GM23338 (cell line): ENCODE measurements at regions not wholly inside any gene's neighbourhood (a gene's known extent, or its start where the extent isn't known, plus 50 kb on each side); places are given as distances from the start of the nearest gene placed in this dataset.

ENCODE experiments used
- ATAC-seq: fragments of 200-7000 bp; cut with Tn5 transposase; 3 replicates; pipeline ENCODE4 v1.9.1; 2020
- DNase-seq: peaks from one replicate; pipeline ENCODE4 v3.0.0-alpha.2; 2015; ENCODE audit warnings: low spot score
- H2AFZ ChIP-seq: fragments of 200-600 bp; sonication (generic); 2 replicates; pipeline ENCODE4 v1.8.0; 2016; ENCODE audit warnings: antibody characterized with exemption, mild to moderate bottlenecking, moderate library complexity
- H3F3A ChIP-seq: fragments of 200-600 bp; sonication (generic); replicated peaks from 2 replicates; pipeline ENCODE4 v1.8.0; 2017; ENCODE audit warnings: antibody characterized with exemption, mixed run types, low read depth
- H3K27ac ChIP-seq: fragments of 200-600 bp; sonication (generic); 2 replicates; pipeline ENCODE4 v1.6.1; 2016; ENCODE audit warnings: low read depth
- H3K27me3 ChIP-seq: fragments of 200-600 bp; sonication (generic); 2 replicates; pipeline ENCODE4 v1.8.0; 2016; ENCODE audit warnings: mild to moderate bottlenecking, mixed run types, moderate library complexity; ENCODE audit not compliant: insufficient read depth
- H3K36me3 ChIP-seq: fragments of 200-600 bp; sonication (generic); 2 replicates; pipeline ENCODE4 v1.8.0; 2016; ENCODE audit warnings: mild to moderate bottlenecking; ENCODE audit not compliant: insufficient read depth
- H3K4me1 ChIP-seq: fragments of 200-600 bp; sonication (generic); 2 replicates; pipeline ENCODE4 v1.8.0; 2016; ENCODE audit warnings: mild to moderate bottlenecking, moderate library complexity; ENCODE audit not compliant: insufficient read depth
- H3K4me2 ChIP-seq: fragments of 200-600 bp; sonication (generic); 2 replicates; pipeline ENCODE4 v1.7.1; 2017; ENCODE audit warnings: mixed run types
- H3K4me3 ChIP-seq: fragments of 200-600 bp; sonication (generic); 2 replicates; pipeline ENCODE4 v1.6.1; 2016; ENCODE audit warnings: mixed run types
- H3K79me2 ChIP-seq: fragments of 200-600 bp; sonication (generic); replicated peaks from 2 replicates; pipeline ENCODE4 v1.8.0; 2017; ENCODE audit warnings: mild to moderate bottlenecking; ENCODE audit not compliant: insufficient read depth
- H3K9me2 ChIP-seq: fragments of 200-600 bp; sonication (generic); 2 replicates; pipeline ENCODE4 v1.8.0; 2017; ENCODE audit not compliant: insufficient read depth
- H4K20me1 ChIP-seq: fragments of 200-600 bp; sonication (generic); replicated peaks from 2 replicates; pipeline ENCODE4 v1.8.0; 2017; ENCODE audit warnings: mild to moderate bottlenecking; ENCODE audit not compliant: insufficient read depth
- H3K27ac Mint-ChIP-seq: 2 replicates; pipeline ENCODE4 v1.8.0; 2020; ENCODE audit warnings: inconsistent platforms, mild to moderate bottlenecking, moderate library complexity, mixed read lengths
- H3K27me3 Mint-ChIP-seq: 3 replicates; pipeline ENCODE4 v1.8.0; 2022; ENCODE audit warnings: low read depth, mild to moderate bottlenecking, moderate library complexity, mixed read lengths, inconsistent platforms; ENCODE audit not compliant: insufficient read depth, poor library complexity
- H3K36me3 Mint-ChIP-seq: 3 replicates; pipeline ENCODE4 v1.8.0; 2021; ENCODE audit warnings: low read depth, mild to moderate bottlenecking, inconsistent platforms, moderate library complexity, mixed read lengths
- H3K4me1 Mint-ChIP-seq: 3 replicates; pipeline ENCODE4 v1.8.0; 2020; ENCODE audit warnings: mild to moderate bottlenecking, inconsistent platforms, mixed read lengths
- H3K4me3 Mint-ChIP-seq: 3 replicates; pipeline ENCODE4 v1.8.0; 2021; ENCODE audit warnings: moderate library complexity, mild to moderate bottlenecking, inconsistent platforms, mixed read lengths
- H3K9me3 Mint-ChIP-seq: 3 replicates; pipeline ENCODE4 v1.8.0; 2020; ENCODE audit warnings: moderate library complexity, mild to moderate bottlenecking, inconsistent platforms, mixed read lengths
- CREB1 ChIP-seq: fragments of 250-450 bp; sonication (Bioruptor Pico); IDR thresholded peaks from 2 replicates; pipeline ENCODE4 v1.5.0; 2020; ENCODE audit warnings: low read depth, mild to moderate bottlenecking, moderate library complexity
- ETS1 ChIP-seq: IDR thresholded peaks from 2 replicates; pipeline ENCODE4 v1.6.1; 2016; ENCODE audit warnings: antibody characterized with exemption
- NANOG ChIP-seq: IDR thresholded peaks from 2 replicates; pipeline ENCODE4 v1.6.1; 2016; ENCODE audit warnings: antibody characterized with exemption, borderline replicate concordance
- POLR2AphosphoS5 ChIP-seq: IDR thresholded peaks from 2 replicates; pipeline ENCODE4 v1.6.1; 2016; ENCODE audit warnings: antibody characterized with exemption, low read depth
- ZNF331 ChIP-seq: fragments of 250-450 bp; sonication (Bioruptor Pico); IDR thresholded peaks from 2 replicates; pipeline ENCODE4 v1.5.0; 2020; ENCODE audit warnings: low read depth, mild to moderate bottlenecking, moderate library complexity
- TF ChIP-seq, protein P1 (sequence below), 2 experiments: fragments of 200-600 bp in 1 of 2; sonication (generic) in 1 of 2; conservative IDR thresholded peaks; 2 replicates each; pipeline versions ENCODE4 v1.5.1 to v1.6.1; 2016 to 2017; ENCODE audit warnings: antibody characterized with exemption in 2 of 2, low read depth in 2 of 2, mild to moderate bottlenecking in 2 of 2, moderate library complexity in 1 of 2
- TF ChIP-seq, protein P2 (sequence below): IDR thresholded peaks from one replicate; pipeline ENCODE4 v1.6.1; 2018; ENCODE audit warnings: antibody characterized with exemption; ENCODE audit not compliant: unreplicated experiment

DNA sequence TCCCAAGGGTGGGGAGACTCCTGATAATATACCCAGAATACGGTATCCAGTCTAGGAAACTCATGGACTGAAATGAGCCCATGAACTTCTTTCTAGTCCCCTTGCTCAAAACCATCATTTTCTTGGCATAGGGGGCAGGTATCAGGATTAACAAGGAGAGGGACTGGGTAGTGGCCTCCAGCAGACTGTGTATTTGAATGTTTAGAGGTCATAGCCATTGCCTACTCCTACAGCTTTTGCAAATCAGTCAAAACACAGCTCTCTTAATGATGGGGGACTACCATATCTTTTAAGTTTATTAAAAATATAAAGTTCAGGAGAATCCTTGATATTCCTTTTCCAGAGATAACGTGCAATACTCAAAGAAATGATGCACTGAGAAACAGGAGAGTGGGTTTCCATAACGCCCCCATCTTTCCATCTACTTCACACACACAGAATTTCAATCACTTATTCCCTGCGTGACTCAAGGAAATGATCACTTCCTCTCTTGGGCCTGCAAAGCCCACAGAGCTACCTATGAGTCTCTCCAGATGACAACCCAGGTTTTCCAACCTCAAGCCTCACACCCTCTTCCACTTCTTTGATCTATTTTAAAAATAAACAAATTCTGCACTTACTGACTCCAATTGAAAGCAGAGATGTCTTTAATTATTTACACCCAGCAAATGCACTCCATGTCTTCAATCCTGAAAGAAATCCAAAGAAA is 584.0 kb upstream of the LMCD1 start:
- ATAC-seq, result no peak
- no peak overlapping the region for H3K4me2 ChIP-seq
- no peaks in the 10 kb centered on the region for H3K79me2 ChIP-seq
- H3K9me2 ChIP-seq, result peaks cover 20% of the 10 kb centered on the region; the same call in 1 of the 2 replicates
- TF ChIP-seq ZNF331, result no peak
- DNase-seq, result no peak
- H3F3A ChIP-seq, result no peaks in the 10 kb centered on the region
- H4K20me1 ChIP-seq, result no peaks in the 10 kb centered on the region
- no peak overlapping the region for H3K4me3 ChIP-seq
- Mint-ChIP-seq H3K4me3 (no peak overlapping the region), H3K9me3 (peaks cover 7% of the 10 kb centered on the region; the same call in 2 of the 3 replicates), H3K27me3 (peaks cover 2% of the 10 kb centered on the region), H3K36me3 (no peaks in the 10 kb centered on the region), H3K4me1 (peaks cover 14% of the 10 kb centered on the region), H3K27ac (no peak overlapping the region)
- H3K27ac ChIP-seq, result no peak overlapping the region
- no peak overlapping the region for H2AFZ ChIP-seq
- H3K27me3 ChIP-seq, result no peaks in the 10 kb centered on the region
- H3K4me1 ChIP-seq, result peaks cover 9% of the 10 kb centered on the region; the same call in 1 of the 2 replicates
- H3K36me3 ChIP-seq, result no peaks in the 10 kb centered on the region

DNA sequence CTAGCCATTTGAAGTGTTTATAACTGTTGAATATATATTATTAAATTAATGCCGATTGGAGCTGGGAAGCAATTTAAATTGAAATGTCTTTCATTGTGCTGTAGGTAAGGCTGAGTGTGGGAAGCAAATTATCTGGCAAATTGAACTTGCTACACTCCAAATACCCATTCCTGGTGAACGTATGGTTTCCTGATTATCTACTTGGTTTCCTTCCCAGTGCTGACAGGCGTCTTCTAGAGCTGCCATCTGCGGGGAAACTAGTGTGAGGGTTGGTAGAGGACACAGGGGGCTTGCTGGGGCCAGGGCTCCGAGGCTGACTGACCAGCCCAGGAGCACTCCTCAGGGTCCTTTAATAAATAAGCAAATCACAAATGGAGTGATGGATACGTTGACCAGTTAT is 581.4 kb upstream of the LMCD1 start:
- Histone ChIP-seq H4K20me1 (no peaks in the 10 kb centered on the region), H3K9me2 (0 out of 2 replicates have a peak, but pooled peaks cover 20% of the 10 kb centered on the region), H3F3A (no peaks in the 10 kb centered on the region), H3K36me3 (no peaks in the 10 kb centered on the region), H3K27ac (no peak overlapping the region), H3K27me3 (no peaks in the 10 kb centered on the region), H3K4me2 (no peak overlapping the region), H3K4me3 (no peak overlapping the region), H3K4me1 (peaks cover 9% of the 10 kb centered on the region; the same call in 1 of the 2 replicates), H2AFZ (no peak overlapping the region), H3K79me2 (no peaks in the 10 kb centered on the region)
- no peak for DNase-seq
- TF ChIP-seq, protein P1, sequence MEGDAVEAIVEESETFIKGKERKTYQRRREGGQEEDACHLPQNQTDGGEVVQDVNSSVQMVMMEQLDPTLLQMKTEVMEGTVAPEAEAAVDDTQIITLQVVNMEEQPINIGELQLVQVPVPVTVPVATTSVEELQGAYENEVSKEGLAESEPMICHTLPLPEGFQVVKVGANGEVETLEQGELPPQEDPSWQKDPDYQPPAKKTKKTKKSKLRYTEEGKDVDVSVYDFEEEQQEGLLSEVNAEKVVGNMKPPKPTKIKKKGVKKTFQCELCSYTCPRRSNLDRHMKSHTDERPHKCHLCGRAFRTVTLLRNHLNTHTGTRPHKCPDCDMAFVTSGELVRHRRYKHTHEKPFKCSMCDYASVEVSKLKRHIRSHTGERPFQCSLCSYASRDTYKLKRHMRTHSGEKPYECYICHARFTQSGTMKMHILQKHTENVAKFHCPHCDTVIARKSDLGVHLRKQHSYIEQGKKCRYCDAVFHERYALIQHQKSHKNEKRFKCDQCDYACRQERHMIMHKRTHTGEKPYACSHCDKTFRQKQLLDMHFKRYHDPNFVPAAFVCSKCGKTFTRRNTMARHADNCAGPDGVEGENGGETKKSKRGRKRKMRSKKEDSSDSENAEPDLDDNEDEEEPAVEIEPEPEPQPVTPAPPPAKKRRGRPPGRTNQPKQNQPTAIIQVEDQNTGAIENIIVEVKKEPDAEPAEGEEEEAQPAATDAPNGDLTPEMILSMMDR (conservative IDR thresholded peaks at IDR 0.05; ENCODE audit: low read depth in 2 of 2), result no peak
- no peak for TF ChIP-seq NANOG
- no peak for TF ChIP-seq ETS1
- TF ChIP-seq POLR2AphosphoS5, result no peak
- TF ChIP-seq, protein P2, sequence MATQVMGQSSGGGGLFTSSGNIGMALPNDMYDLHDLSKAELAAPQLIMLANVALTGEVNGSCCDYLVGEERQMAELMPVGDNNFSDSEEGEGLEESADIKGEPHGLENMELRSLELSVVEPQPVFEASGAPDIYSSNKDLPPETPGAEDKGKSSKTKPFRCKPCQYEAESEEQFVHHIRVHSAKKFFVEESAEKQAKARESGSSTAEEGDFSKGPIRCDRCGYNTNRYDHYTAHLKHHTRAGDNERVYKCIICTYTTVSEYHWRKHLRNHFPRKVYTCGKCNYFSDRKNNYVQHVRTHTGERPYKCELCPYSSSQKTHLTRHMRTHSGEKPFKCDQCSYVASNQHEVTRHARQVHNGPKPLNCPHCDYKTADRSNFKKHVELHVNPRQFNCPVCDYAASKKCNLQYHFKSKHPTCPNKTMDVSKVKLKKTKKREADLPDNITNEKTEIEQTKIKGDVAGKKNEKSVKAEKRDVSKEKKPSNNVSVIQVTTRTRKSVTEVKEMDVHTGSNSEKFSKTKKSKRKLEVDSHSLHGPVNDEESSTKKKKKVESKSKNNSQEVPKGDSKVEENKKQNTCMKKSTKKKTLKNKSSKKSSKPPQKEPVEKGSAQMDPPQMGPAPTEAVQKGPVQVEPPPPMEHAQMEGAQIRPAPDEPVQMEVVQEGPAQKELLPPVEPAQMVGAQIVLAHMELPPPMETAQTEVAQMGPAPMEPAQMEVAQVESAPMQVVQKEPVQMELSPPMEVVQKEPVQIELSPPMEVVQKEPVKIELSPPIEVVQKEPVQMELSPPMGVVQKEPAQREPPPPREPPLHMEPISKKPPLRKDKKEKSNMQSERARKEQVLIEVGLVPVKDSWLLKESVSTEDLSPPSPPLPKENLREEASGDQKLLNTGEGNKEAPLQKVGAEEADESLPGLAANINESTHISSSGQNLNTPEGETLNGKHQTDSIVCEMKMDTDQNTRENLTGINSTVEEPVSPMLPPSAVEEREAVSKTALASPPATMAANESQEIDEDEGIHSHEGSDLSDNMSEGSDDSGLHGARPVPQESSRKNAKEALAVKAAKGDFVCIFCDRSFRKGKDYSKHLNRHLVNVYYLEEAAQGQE, result no peak
- no peak for TF ChIP-seq CREB1
- Mint-ChIP-seq H3K4me3 (no peak overlapping the region), H3K27ac (no peak overlapping the region), H3K27me3 (no peaks in the 10 kb centered on the region), H3K9me3 (0 out of 3 replicates have a peak, but pooled peaks cover 2% of the 10 kb centered on the region), H3K36me3 (no peaks in the 10 kb centered on the region), H3K4me1 (peaks cover 7% of the 10 kb centered on the region)
- no peak for ATAC-seq
